Uterus (tissue), 3 donors: ENCODE measurements at regions not wholly inside any gene's neighbourhood (a gene's known extent, or its start where the extent isn't known, plus 50 kb on each side); places are given as distances from the start of the nearest gene placed in this dataset.

Experiments
- DNase-seq, 2 donors: peaks; one replicate each; pipeline ENCODE4 v3.0.0-alpha.2; 2019 to 2020
- H3K27ac ChIP-seq, 2 donors: fragments of 200-600 bp; sonication (generic); 1 replicate in 1 of 2; 2 replicates in 1 of 2; pipeline ENCODE4 v1.5.1; 2016 to 2018
- H3K27me3 ChIP-seq, 2 donors: fragments of 200-600 bp; sonication (generic); one replicate each; pipeline ENCODE4 v1.5.1; 2018 to 2019; ENCODE audit warnings: control low read depth in 1 of 2
- H3K36me3 ChIP-seq, 2 donors: fragments of 200-600 bp; sonication (generic); one replicate each; pipeline ENCODE4 v1.5.1; 2019; ENCODE audit warnings: control low read depth in 1 of 2
- H3K4me1 ChIP-seq, 2 donors: fragments of 200-600 bp; sonication (generic); one replicate each; pipeline ENCODE4 v1.5.1; 2018 to 2019; ENCODE audit warnings: control low read depth in 1 of 2
- H3K4me3 ChIP-seq, 2 donors: fragments of 200-600 bp; sonication (generic); 1 replicate in 1 of 2; 2 replicates in 1 of 2; pipeline ENCODE4 v1.5.1; 2018 to 2019; ENCODE audit warnings: mild to moderate bottlenecking in 1 of 2
- H3K9me3 ChIP-seq, 2 donors: fragments of 200-600 bp; sonication (generic); one replicate each; pipeline ENCODE4 v1.5.1; 2019; ENCODE audit warnings: control low read depth in 1 of 2
- POLR2A ChIP-seq, 2 donors: fragments of 450-650 bp; IDR thresholded peaks; one replicate each; pipeline ENCODE4 v1.6.1; 2016; ENCODE audit warnings: antibody characterized with exemption in 2 of 2, mild to moderate bottlenecking in 1 of 2, moderate library complexity in 1 of 2
- intact Hi-C: fragments of 100-400 bp; cut with DNase I; formaldehyde crosslinking; loops from one replicate; pipeline ENCODE4 v1.15.1; 2023; ENCODE audit warnings: low total_unique reads
- TF ChIP-seq, protein P1 (sequence below), 4 experiments: fragments of 200-600 bp in 2 of 4; fragments of 450-650 bp in 2 of 4; sonication (generic) in 2 of 4; IDR thresholded peaks; one replicate each; pipeline ENCODE4 v1.5.1; 2016 to 2019; ENCODE audit warnings: antibody characterized with exemption in 4 of 4, mild to moderate bottlenecking in 2 of 4, moderate library complexity in 1 of 4
- donor health status: DM: yes; HTN: yes; CAD: no.

- Histone ChIP-seq H3K27me3 (no peaks in the 10 kb centered on the region), H3K4me3 (no peak overlapping the region), H3K36me3 (no peaks in the 10 kb centered on the region), H3K9me3 (no peaks in the 10 kb centered on the region), H3K27ac (no peak overlapping the region), H3K4me1 (no peaks in the 10 kb centered on the region)
- TF ChIP-seq, protein P1, sequence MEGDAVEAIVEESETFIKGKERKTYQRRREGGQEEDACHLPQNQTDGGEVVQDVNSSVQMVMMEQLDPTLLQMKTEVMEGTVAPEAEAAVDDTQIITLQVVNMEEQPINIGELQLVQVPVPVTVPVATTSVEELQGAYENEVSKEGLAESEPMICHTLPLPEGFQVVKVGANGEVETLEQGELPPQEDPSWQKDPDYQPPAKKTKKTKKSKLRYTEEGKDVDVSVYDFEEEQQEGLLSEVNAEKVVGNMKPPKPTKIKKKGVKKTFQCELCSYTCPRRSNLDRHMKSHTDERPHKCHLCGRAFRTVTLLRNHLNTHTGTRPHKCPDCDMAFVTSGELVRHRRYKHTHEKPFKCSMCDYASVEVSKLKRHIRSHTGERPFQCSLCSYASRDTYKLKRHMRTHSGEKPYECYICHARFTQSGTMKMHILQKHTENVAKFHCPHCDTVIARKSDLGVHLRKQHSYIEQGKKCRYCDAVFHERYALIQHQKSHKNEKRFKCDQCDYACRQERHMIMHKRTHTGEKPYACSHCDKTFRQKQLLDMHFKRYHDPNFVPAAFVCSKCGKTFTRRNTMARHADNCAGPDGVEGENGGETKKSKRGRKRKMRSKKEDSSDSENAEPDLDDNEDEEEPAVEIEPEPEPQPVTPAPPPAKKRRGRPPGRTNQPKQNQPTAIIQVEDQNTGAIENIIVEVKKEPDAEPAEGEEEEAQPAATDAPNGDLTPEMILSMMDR (IDR thresholded peaks at IDR 0.05), result no peak
- TF ChIP-seq POLR2A (IDR thresholded peaks at IDR 0.05), result no peak
- DNase-seq, result no peak
- intact Hi-C loops, result no loop called here
Measured at GRCh38 chr4:60952921-60953320, 247.2 kb upstream of the ADGRL3 start.

- no peaks in the 10 kb centered on the region for H3K27me3 ChIP-seq
- H3K27ac ChIP-seq, result no peak overlapping the region
- TF ChIP-seq, protein P1 (IDR thresholded peaks at IDR 0.05), result no peak
- no peak for TF ChIP-seq POLR2A (IDR thresholded peaks at IDR 0.05)
- no peaks in the 10 kb centered on the region for H3K9me3 ChIP-seq
- no peak for DNase-seq
- intact Hi-C loops, result no loop called here
- no peaks in the 10 kb centered on the region for H3K36me3 ChIP-seq
- no peak overlapping the region for H3K4me3 ChIP-seq
- no peaks in the 10 kb centered on the region for H3K4me1 ChIP-seq
Measured at GRCh38 chr4:60953826-60954225, 246.3 kb upstream of the ADGRL3 start.

- intact Hi-C loops, result no loop called here
- no peaks in the 10 kb centered on the region for H3K9me3 ChIP-seq
- TF ChIP-seq, protein P1 (IDR thresholded peaks at IDR 0.05), result no peak
- no peak for TF ChIP-seq POLR2A (IDR thresholded peaks at IDR 0.05)
Measured at GRCh38 chr4:60962286-60962685, 237.8 kb upstream of the ADGRL3 start.

DNA sequence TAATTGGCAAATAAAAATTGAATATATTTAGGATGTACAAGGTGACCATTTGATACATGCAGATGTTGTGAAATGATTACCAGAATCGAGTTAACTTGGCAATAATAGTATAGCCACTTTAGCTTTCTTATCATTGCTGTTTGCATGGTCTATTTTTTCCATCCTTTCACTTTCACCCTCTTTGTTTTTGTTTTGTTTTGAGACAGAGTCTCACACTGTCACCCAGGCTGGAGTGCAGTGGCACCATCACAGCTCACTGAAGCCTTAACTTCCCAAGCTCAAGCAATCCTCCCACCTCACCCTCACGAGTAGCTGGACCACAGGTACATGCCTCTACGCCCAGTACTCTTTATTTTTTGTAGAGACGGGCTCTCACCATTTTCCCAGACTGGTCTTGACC, 218.6 kb upstream of the ADGRL3 start:
- TF ChIP-seq POLR2A (IDR thresholded peaks at IDR 0.05), result no peak
- TF ChIP-seq, protein P1 (IDR thresholded peaks at IDR 0.05), result no peak
- Histone ChIP-seq H3K27me3 (no peaks in the 10 kb centered on the region), H3K4me1 (no peaks in the 10 kb centered on the region), H3K27ac (no peak overlapping the region), H3K9me3 (peaks cover 0 to 7% of the 10 kb centered on the region in 2 donors), H3K4me3 (no peak overlapping the region), H3K36me3 (no peaks in the 10 kb centered on the region)
- intact Hi-C loops, result no loop called here
- no peak for DNase-seq

More at GRCh38 chr4:60962286-60962685, 237.8 kb upstream of the ADGRL3 start:
- H3K27ac ChIP-seq, result no peak overlapping the region
- H3K27me3 ChIP-seq, result no peaks in the 10 kb centered on the region
- no peak overlapping the region for H3K4me3 ChIP-seq
- no peaks in the 10 kb centered on the region for H3K4me1 ChIP-seq
- H3K36me3 ChIP-seq, result no peaks in the 10 kb centered on the region
- DNase-seq, result no peak

- Histone ChIP-seq H3K9me3 (peaks cover 0 to 7% of the 10 kb centered on the region in 2 donors), H3K4me3 (no peak overlapping the region), H3K27ac (no peak overlapping the region), H3K27me3 (no peaks in the 10 kb centered on the region), H3K36me3 (no peaks in the 10 kb centered on the region), H3K4me1 (no peaks in the 10 kb centered on the region)
- intact Hi-C loops, result no loop called here
- DNase-seq, result no peak
- TF ChIP-seq POLR2A (IDR thresholded peaks at IDR 0.05), result no peak
- TF ChIP-seq, protein P1 (IDR thresholded peaks at IDR 0.05), result no peak
Measured at GRCh38 chr4:60989141-60989540, 211.0 kb upstream of the ADGRL3 start.
